ENCODE measurements at regions not wholly inside any gene's neighbourhood (a gene's known extent, or its start where the extent isn't known, plus 50 kb on each side); places are given as distances from the start of the nearest gene placed in this dataset.

GRCh38 chr3:28835249-28835648 is 445.6 kb upstream of the RBMS3 start:
- no peak for DNase-seq

GRCh38 chr3:28835751-28836150 is 445.1 kb upstream of the RBMS3 start:
- no peak for DNase-seq

- no peak for DNase-seq
Observed at GRCh38 chr3:28836199-28836598, 444.7 kb upstream of the RBMS3 start.

- peak; percentile 63 for DNase-seq
Observed at GRCh38 chr3:28840976-28841376, 439.9 kb upstream of the RBMS3 start.

- DNase-seq: peak; percentile 12
Observed at GRCh38 chr3:28841441-28841840, 439.4 kb upstream of the RBMS3 start.

- no peak for DNase-seq
Observed at GRCh38 chr3:28844298-28845005, 436.4 kb upstream of the RBMS3 start.

- DNase-seq: no peak
Observed at GRCh38 chr3:28845006-28845324, 435.9 kb upstream of the RBMS3 start.

GRCh38 chr3:28846971-28847478 is 433.8 kb upstream of the RBMS3 start:
- DNase-seq: no peak

GRCh38 chr3:28847736-28848135 is 433.1 kb upstream of the RBMS3 start:
- no peak for DNase-seq

GRCh38 chr3:28850186-28850585 is 430.7 kb upstream of the RBMS3 start:
- no peak for DNase-seq

- no peak for DNase-seq
Observed at GRCh38 chr3:28853830-28854229, 427.0 kb upstream of the RBMS3 start.

- DNase-seq: no peak
Observed at GRCh38 chr3:28856796-28857195, 424.1 kb upstream of the RBMS3 start.

- DNase-seq: no peak
Observed at GRCh38 chr3:28859897-28860296, 421.0 kb upstream of the RBMS3 start.

GRCh38 chr3:28860307-28860706 is 420.6 kb upstream of the RBMS3 start:
- DNase-seq: no peak

- DNase-seq: no peak
Observed at GRCh38 chr3:28863186-28863585, 417.7 kb upstream of the RBMS3 start.

- DNase-seq: no peak
Observed at GRCh38 chr3:28867836-28868235, 413.0 kb upstream of the RBMS3 start.

GRCh38 chr3:28868897-28869296 is 412.0 kb upstream of the RBMS3 start:
- DNase-seq: no peak

- no peak for DNase-seq
Observed at GRCh38 chr3:28877912-28878311, 403.0 kb upstream of the RBMS3 start.

- no peak for DNase-seq
Observed at GRCh38 chr3:28890373-28890772, 390.5 kb upstream of the RBMS3 start.

- no peak for DNase-seq
Observed at GRCh38 chr3:28891485-28891884, 389.4 kb upstream of the RBMS3 start.

- no peak for DNase-seq
Observed at GRCh38 chr3:28900301-28900700, 380.6 kb upstream of the RBMS3 start.

- DNase-seq: no peak
Observed at GRCh38 chr3:28901018-28901417, 379.9 kb upstream of the RBMS3 start.

GRCh38 chr3:28903171-28903601 is 377.7 kb upstream of the RBMS3 start:
- DNase-seq: no peak

GRCh38 chr3:28905798-28906197 is 375.1 kb upstream of the RBMS3 start:
- DNase-seq: no peak
